HL-60 (cell line): ENCODE measurements at regions not wholly inside any gene's neighbourhood (a gene's known extent, or its start where the extent isn't known, plus 50 kb on each side); places are given as distances from the start of the nearest gene placed in this dataset.

Experiments used
- CTCF ChIP-seq: IDR thresholded peaks from one replicate; pipeline ENCODE4 v1.5.1; 2011; ENCODE audit warnings: low read length, control low read depth, inconsistent platforms; ENCODE audit not compliant: insufficient read depth
- TF ChIP-seq, protein P1 (sequence below): IDR thresholded peaks from 2 replicates; pipeline ENCODE4 v1.6.1; 2012; ENCODE audit warnings: low read depth; ENCODE audit not compliant: insufficient replicate concordance

GRCh38 chr21:17388226-17388625, 124.6 kb upstream of the CXADR start:
- no peak for TF ChIP-seq CTCF
- TF ChIP-seq, protein P1, sequence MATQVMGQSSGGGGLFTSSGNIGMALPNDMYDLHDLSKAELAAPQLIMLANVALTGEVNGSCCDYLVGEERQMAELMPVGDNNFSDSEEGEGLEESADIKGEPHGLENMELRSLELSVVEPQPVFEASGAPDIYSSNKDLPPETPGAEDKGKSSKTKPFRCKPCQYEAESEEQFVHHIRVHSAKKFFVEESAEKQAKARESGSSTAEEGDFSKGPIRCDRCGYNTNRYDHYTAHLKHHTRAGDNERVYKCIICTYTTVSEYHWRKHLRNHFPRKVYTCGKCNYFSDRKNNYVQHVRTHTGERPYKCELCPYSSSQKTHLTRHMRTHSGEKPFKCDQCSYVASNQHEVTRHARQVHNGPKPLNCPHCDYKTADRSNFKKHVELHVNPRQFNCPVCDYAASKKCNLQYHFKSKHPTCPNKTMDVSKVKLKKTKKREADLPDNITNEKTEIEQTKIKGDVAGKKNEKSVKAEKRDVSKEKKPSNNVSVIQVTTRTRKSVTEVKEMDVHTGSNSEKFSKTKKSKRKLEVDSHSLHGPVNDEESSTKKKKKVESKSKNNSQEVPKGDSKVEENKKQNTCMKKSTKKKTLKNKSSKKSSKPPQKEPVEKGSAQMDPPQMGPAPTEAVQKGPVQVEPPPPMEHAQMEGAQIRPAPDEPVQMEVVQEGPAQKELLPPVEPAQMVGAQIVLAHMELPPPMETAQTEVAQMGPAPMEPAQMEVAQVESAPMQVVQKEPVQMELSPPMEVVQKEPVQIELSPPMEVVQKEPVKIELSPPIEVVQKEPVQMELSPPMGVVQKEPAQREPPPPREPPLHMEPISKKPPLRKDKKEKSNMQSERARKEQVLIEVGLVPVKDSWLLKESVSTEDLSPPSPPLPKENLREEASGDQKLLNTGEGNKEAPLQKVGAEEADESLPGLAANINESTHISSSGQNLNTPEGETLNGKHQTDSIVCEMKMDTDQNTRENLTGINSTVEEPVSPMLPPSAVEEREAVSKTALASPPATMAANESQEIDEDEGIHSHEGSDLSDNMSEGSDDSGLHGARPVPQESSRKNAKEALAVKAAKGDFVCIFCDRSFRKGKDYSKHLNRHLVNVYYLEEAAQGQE, result no peak
